ENCODE measurements at regions not wholly inside any gene's neighbourhood (a gene's known extent, or its start where the extent isn't known, plus 50 kb on each side); places are given as distances from the start of the nearest gene placed in this dataset.

DNA sequence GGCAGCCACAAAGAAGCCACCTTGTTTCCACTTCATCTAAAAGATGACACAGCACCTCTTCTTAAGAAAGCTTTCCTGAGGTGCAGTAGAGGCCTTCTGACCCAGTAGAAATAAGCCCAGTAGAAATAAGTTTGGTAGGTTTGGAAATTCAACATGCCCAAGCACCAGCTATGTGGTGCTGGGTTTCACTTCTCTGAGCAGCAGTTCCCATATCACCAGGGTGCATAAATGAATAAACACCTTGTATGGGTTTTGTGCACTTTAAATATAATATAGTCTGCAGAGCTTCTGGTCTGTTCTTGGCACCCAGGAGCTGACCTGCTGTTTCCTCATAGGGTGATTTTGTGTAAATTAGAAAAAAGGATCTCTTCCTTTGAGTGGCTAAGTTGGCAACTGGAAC is 492.4 kb upstream of the SORCS1 start:
- no peak for TF ChIP-seq EZH2 (IDR thresholded peaks at IDR 0.05)
- no peak for TF ChIP-seq POLR2AphosphoS5 (IDR thresholded peaks at IDR 0.05; ENCODE audit: borderline replicate concordance, low read depth, low read length)

Measured in SK-N-MC (cell line).